HCT116 (cell line): ENCODE measurements at regions not wholly inside any gene's neighbourhood (a gene's known extent, or its start where the extent isn't known, plus 50 kb on each side); places are given as distances from the start of the nearest gene placed in this dataset.

ENCODE experiments used
- ATAC-seq: fragments of 200-7000 bp; cut with Tn5 transposase; 2 replicates; pipeline ENCODE4 v1.9.1; 2020; ENCODE audit warnings: mild to moderate bottlenecking, moderate library complexity
- BruUV-seq: library from RNA; stranded (reverse); fragments of 400-500 nt; replicated peaks from 2 replicates; lab custom pipeline; 2021; lab: Mats Ljungman, UMichigan
- CTCF ChIA-PET: fragments of 300-600 bp; sonication (Branson Sonifier 250); formaldehyde crosslinking; loops from one replicate; lab custom pipeline; 2021; ENCODE audit warnings: antibody characterized with exemption; lab: Charles Lee
- POLR2A ChIA-PET: fragments of 300-600, 350-600 bp; sonication (Branson Sonifier 250); formaldehyde crosslinking; loops from one replicate; lab custom pipeline; 2021; ENCODE audit warnings: antibody characterized with exemption; lab: Charles Lee
- RAD21 ChIA-PET, 2 experiments: fragments of 300-600 bp; sonication (Branson Sonifier 250); formaldehyde crosslinking; loops; one replicate each; lab custom pipeline; 2023; ENCODE audit warnings: low total read pairs in 2 of 2; ENCODE audit not compliant: uncharacterized antibody in 2 of 2, unreplicated experiment in 2 of 2, low non-redundant PET in 1 of 2; lab: Charles Lee
- DNase-seq: peaks from one replicate; pipeline ENCODE4 v3.0.0-alpha.2; 2010; ENCODE audit warnings: low read depth, low spot score
- H2AFZ ChIP-seq: fragments of 200-600 bp; shearing (Covaris generic), sonication (generic); 2 replicates; pipeline ENCODE4 v1.6.1; 2017; ENCODE audit warnings: low read depth, mixed run types, mixed read lengths, antibody characterized with exemption, low read length; ENCODE audit not compliant: poor library complexity, severe bottlenecking
- H3K27ac ChIP-seq: 2 replicates; pipeline ENCODE4 v1.5.1; 2012; ENCODE audit warnings: low read depth, low read length
- H3K27me3 ChIP-seq: fragments of 200-600 bp; sonication (generic); 2 replicates; pipeline ENCODE4 v1.6.1; 2016; ENCODE audit warnings: mixed run types, low read length, mixed read lengths; ENCODE audit not compliant: insufficient read depth
- H3K36me3 ChIP-seq, 2 experiments: fragments of 200-500 bp in 1 of 2; fragments of 200-600 bp in 1 of 2; sonication (Bioruptor generic) in 1 of 2; sonication (generic) in 1 of 2; 2 replicates each; pipeline versions ENCODE4 v1.5.1 to v1.6.1; 2014 to 2016; ENCODE audit warnings: low read length in 2 of 2, inconsistent platforms in 1 of 2, mixed read lengths in 1 of 2, mixed run types in 1 of 2; ENCODE audit not compliant: insufficient read depth in 2 of 2, control insufficient read depth in 1 of 2
- H3K4me1 ChIP-seq, 2 experiments: fragments of 200-600 bp in 1 of 2; sonication (generic) in 1 of 2; 2 replicates each; pipeline versions ENCODE4 v1.5.1 to v1.6.1; 2012 to 2017; ENCODE audit warnings: low read length in 2 of 2, inconsistent platforms in 1 of 2, mild to moderate bottlenecking in 1 of 2, mixed read lengths in 1 of 2, mixed run types in 1 of 2, moderate library complexity in 1 of 2; ENCODE audit not compliant: insufficient read depth in 2 of 2, control insufficient read depth in 1 of 2
- H3K4me2 ChIP-seq: fragments of 200-600 bp; sonication (generic); 2 replicates; pipeline ENCODE4 v1.6.1; 2017; ENCODE audit warnings: mixed run types, low read length, mixed read lengths
- H3K4me3 ChIP-seq, 2 experiments: fragments of 200-600 bp in 1 of 2; sonication (generic) in 1 of 2; replicated peaks in 1 of 2; 2 replicates each; pipeline ENCODE4 v1.5.1; 2011 to 2016; ENCODE audit warnings: low read length in 2 of 2, control low read depth in 1 of 2, low read depth in 1 of 2, mild to moderate bottlenecking in 1 of 2, mixed read lengths in 1 of 2, mixed run types in 1 of 2
- H3K79me2 ChIP-seq: fragments of 200-600 bp; sonication (generic); 2 replicates; pipeline ENCODE4 v1.6.1; 2017; ENCODE audit warnings: mild to moderate bottlenecking, mixed run types, low read length, moderate library complexity, mixed read lengths; ENCODE audit not compliant: insufficient read depth
- H3K9ac ChIP-seq: fragments of 200-600 bp; sonication (generic); 2 replicates; pipeline ENCODE4 v1.6.1; 2016; ENCODE audit warnings: low read length, mixed read lengths
- H3K9me2 ChIP-seq: fragments of 200-600 bp; sonication (generic), shearing (Covaris generic); 2 replicates; pipeline ENCODE4 v1.6.1; 2017; ENCODE audit warnings: mixed run types, mild to moderate bottlenecking, moderate library complexity; ENCODE audit not compliant: insufficient read depth
- H3K9me3 ChIP-seq, 2 experiments: fragments of 200-500 bp in 1 of 2; fragments of 200-600 bp in 1 of 2; sonication (Bioruptor generic) in 1 of 2; sonication (generic) in 1 of 2; 2 replicates each; pipeline ENCODE4 v1.6.1; 2014 to 2017; ENCODE audit warnings: low read length in 2 of 2, mixed read lengths in 2 of 2, inconsistent platforms in 1 of 2, low read depth in 1 of 2, mild to moderate bottlenecking in 1 of 2, mixed run types in 1 of 2, moderate library complexity in 1 of 2; ENCODE audit not compliant: control insufficient read depth in 1 of 2, insufficient read depth in 1 of 2
- H4K20me1 ChIP-seq: fragments of 200-600 bp; sonication (generic), shearing (Covaris generic); 2 replicates; pipeline ENCODE4 v1.6.1; 2017; ENCODE audit warnings: mixed run types, mild to moderate bottlenecking, moderate library complexity; ENCODE audit not compliant: insufficient read depth
- ATF3 ChIP-seq: IDR thresholded peaks from 2 replicates; pipeline ENCODE4 v1.6.1; 2012
- CBX3 ChIP-seq: IDR thresholded peaks from 2 replicates; pipeline ENCODE4 v1.6.1; 2012; ENCODE audit warnings: low read depth
- CEBPB ChIP-seq: IDR thresholded peaks from 2 replicates; pipeline ENCODE4 v1.6.1; 2012; ENCODE audit warnings: low read depth
- CTCF ChIP-seq, 3 experiments: fragments of 200-600 bp in 1 of 3; sonication (generic) in 1 of 3; IDR thresholded peaks in 2 of 3; conservative IDR thresholded peaks in 1 of 3; 2 replicates each; pipeline ENCODE4 v1.5.1; 2012 to 2017; ENCODE audit warnings: low read depth in 2 of 3, low read length in 2 of 3, antibody characterized with exemption in 1 of 3, borderline replicate concordance in 1 of 3, control low read depth in 1 of 3, mild to moderate bottlenecking in 1 of 3, mixed read lengths in 1 of 3, mixed run types in 1 of 3, moderate library complexity in 1 of 3; ENCODE audit not compliant: insufficient read depth in 1 of 3
- ELF1 ChIP-seq: IDR thresholded peaks from 2 replicates; pipeline ENCODE4 v1.6.1; 2012; ENCODE audit warnings: low read depth, borderline replicate concordance
- EZH2 ChIP-seq: fragments of 200-600 bp; sonication (generic); IDR thresholded peaks from 2 replicates; pipeline ENCODE4 v1.6.1; 2017; ENCODE audit warnings: antibody characterized with exemption, mixed run types
- EZH2phosphoT487 ChIP-seq: fragments of 200-600 bp; IDR thresholded peaks from 2 replicates; pipeline ENCODE4 v1.6.1; 2018; ENCODE audit warnings: antibody characterized with exemption, borderline replicate concordance
- FOSL1 ChIP-seq: IDR thresholded peaks from 2 replicates; pipeline ENCODE4 v1.6.1; 2012; ENCODE audit warnings: low read depth
- MAX ChIP-seq: IDR thresholded peaks from 2 replicates; pipeline ENCODE4 v1.6.1; 2012
- POLR2A ChIP-seq: IDR thresholded peaks from 2 replicates; pipeline ENCODE4 v1.7.0; 2011; ENCODE audit warnings: borderline replicate concordance; ENCODE audit not compliant: insufficient read depth, insufficient read length; ENCODE audit errors: extremely low read depth
- POLR2AphosphoS5 ChIP-seq: IDR thresholded peaks from 2 replicates; pipeline ENCODE4 v1.6.1; 2011; ENCODE audit warnings: mild to moderate bottlenecking, low read depth, low read length, moderate library complexity
- RAD21 ChIP-seq: IDR thresholded peaks from 2 replicates; pipeline ENCODE4 v1.6.1; 2012; ENCODE audit warnings: low read depth, mild to moderate bottlenecking
- REST ChIP-seq: IDR thresholded peaks from 2 replicates; pipeline ENCODE4 v1.6.1; 2012; ENCODE audit warnings: low read depth
- SIN3A ChIP-seq: IDR thresholded peaks from 2 replicates; pipeline ENCODE4 v1.6.1; 2012; ENCODE audit warnings: low read depth
- SRF ChIP-seq: IDR thresholded peaks from 2 replicates; pipeline ENCODE4 v1.6.1; 2012; ENCODE audit warnings: low read depth
- TCF7L2 ChIP-seq: IDR thresholded peaks from 2 replicates; pipeline ENCODE4 v1.7.0; 2011; ENCODE audit warnings: borderline replicate concordance, inconsistent platforms; ENCODE audit not compliant: insufficient read depth, insufficient read length; ENCODE audit errors: extremely low read depth
- YY1 ChIP-seq: IDR thresholded peaks from 2 replicates; pipeline ENCODE4 v1.6.1; 2011; ENCODE audit warnings: low read length, low read depth, moderate library complexity, mild to moderate bottlenecking; ENCODE audit not compliant: insufficient replicate concordance; ENCODE audit errors: extremely low read depth
- ZFX ChIP-seq: fragments of 450-650 bp; IDR thresholded peaks from 2 replicates; pipeline ENCODE4 v1.6.1; 2017
- ZNF274 ChIP-seq: fragments of 200-500 bp; sonication (Bioruptor generic); IDR thresholded peaks from 2 replicates; pipeline ENCODE4 v1.6.1; 2014; ENCODE audit warnings: mild to moderate bottlenecking, low read depth, low read length, inconsistent platforms
- intact Hi-C: fragments of 100-400 bp; cut with micrococcal nuclease; formaldehyde crosslinking; loops from 2 replicates; pipeline ENCODE4 v1.10.0; 2022
- TF ChIP-seq, protein P1 (sequence below): IDR thresholded peaks from 2 replicates; pipeline ENCODE4 v1.6.1; 2011; ENCODE audit warnings: mild to moderate bottlenecking, low read length, moderate library complexity; ENCODE audit not compliant: insufficient replicate concordance; ENCODE audit errors: extremely low read depth

DNA sequence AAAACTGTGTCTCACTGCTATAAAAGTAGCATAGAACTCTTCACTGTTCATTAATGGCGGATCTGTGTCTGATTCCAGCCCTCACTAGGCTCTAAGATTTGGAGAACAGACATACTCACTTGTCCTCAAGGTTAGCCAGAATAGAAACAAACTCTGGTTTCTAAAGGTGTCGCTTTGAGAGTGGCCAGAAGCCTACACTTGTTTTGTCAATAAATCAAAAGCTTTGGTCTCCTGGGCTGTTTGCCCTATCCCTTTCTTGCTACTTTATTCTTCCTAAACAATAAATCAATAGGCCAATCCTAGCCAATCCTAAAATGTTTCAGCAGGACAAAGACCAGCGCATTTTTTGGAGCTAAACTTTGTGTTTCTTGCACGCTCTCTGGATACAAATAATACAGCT is 1064.6 kb upstream of the CHAC2 start:
- H3K4me1 ChIP-seq = no peaks in the 10 kb centered on the region
- ChIA-PET RAD21 (no interaction called here), POLR2A (no interaction called here)
- no peaks in the 10 kb centered on the region for H3K27me3 ChIP-seq
- H3K4me3 ChIP-seq = no peak overlapping the region
- DNase-seq = no peak
- intact Hi-C loops = no loop called here
- no peak overlapping the region for H3K4me2 ChIP-seq
- TF ChIP-seq TCF7L2 = no peak
- no peak for TF ChIP-seq EZH2phosphoT487
- TF ChIP-seq ATF3 = no peak
- TF ChIP-seq, protein P1, sequence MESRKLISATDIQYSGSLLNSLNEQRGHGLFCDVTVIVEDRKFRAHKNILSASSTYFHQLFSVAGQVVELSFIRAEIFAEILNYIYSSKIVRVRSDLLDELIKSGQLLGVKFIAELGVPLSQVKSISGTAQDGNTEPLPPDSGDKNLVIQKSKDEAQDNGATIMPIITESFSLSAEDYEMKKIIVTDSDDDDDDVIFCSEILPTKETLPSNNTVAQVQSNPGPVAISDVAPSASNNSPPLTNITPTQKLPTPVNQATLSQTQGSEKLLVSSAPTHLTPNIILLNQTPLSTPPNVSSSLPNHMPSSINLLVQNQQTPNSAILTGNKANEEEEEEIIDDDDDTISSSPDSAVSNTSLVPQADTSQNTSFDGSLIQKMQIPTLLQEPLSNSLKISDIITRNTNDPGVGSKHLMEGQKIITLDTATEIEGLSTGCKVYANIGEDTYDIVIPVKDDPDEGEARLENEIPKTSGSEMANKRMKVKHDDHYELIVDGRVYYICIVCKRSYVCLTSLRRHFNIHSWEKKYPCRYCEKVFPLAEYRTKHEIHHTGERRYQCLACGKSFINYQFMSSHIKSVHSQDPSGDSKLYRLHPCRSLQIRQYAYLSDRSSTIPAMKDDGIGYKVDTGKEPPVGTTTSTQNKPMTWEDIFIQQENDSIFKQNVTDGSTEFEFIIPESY = no peak
- TF ChIP-seq ZFX = no peak
- no peak for TF ChIP-seq CBX3
- TF ChIP-seq RAD21 = no peak
- no peak for TF ChIP-seq YY1
- no peak for TF ChIP-seq SRF
- no peak for TF ChIP-seq FOSL1
- TF ChIP-seq REST = no peak
- TF ChIP-seq POLR2A = no peak
- no peak for TF ChIP-seq ELF1
- TF ChIP-seq SIN3A = no peak
- TF ChIP-seq CEBPB = no peak
- no peak for TF ChIP-seq POLR2AphosphoS5
- no peak for TF ChIP-seq CTCF (IDR thresholded peaks at IDR 0.05 in 2 of 3, conservative IDR thresholded peaks at IDR 0.05 in 1 of 3; ENCODE audit: borderline replicate concordance in 1 of 3, insufficient read depth in 1 of 3, low read depth in 2 of 3, low read length in 2 of 3)
- TF ChIP-seq ZNF274 = no peak
- TF ChIP-seq EZH2 = no peak
- TF ChIP-seq MAX = no peak
- TF ChIP-seq, all 23 proteins: peak for 0
- no peaks in the 10 kb centered on the region for H4K20me1 ChIP-seq
- no peak overlapping the region for H3K9ac ChIP-seq
- no peaks in the 10 kb centered on the region for H3K36me3 ChIP-seq
- no peaks in the 10 kb centered on the region for H3K9me3 ChIP-seq
- CTCF ChIA-PET = no interaction called here
- no peak overlapping the region for H2AFZ ChIP-seq
- no peak for ATAC-seq
- H3K79me2 ChIP-seq = no peaks in the 10 kb centered on the region
- no peak overlapping the region for H3K27ac ChIP-seq
- no TSS peak for BruUV-seq
- no peaks in the 10 kb centered on the region for H3K9me2 ChIP-seq
